Esophagus squamous epithelium (tissue), 5 donors: ENCODE measurements at regions not wholly inside any gene's neighbourhood (a gene's known extent, or its start where the extent isn't known, plus 50 kb on each side); places are given as distances from the start of the nearest gene placed in this dataset.

Source experiments
- DNase-seq: peaks from one replicate; lab custom pipeline; 2025; lab: John Stamatoyannopoulos, UW
- H3K27ac ChIP-seq, 4 donors: fragments of 200-600 bp; sonication (generic); one replicate each; pipeline ENCODE4 v1.5.1; 2016 to 2019; ENCODE audit warnings: mild to moderate bottlenecking in 1 of 4
- H3K27me3 ChIP-seq, 4 donors: fragments of 200-600 bp; sonication (generic); 1 replicate in 3 of 4; 2 replicates in 1 of 4; pipeline versions ENCODE4 v1.5.1 to v1.6.0; 2017 to 2021; ENCODE audit warnings: antibody characterized with exemption in 1 of 4
- H3K36me3 ChIP-seq, 3 donors: fragments of 200-600 bp; sonication (generic); one replicate each; pipeline ENCODE4 v1.5.1; 2016 to 2019
- H3K4me1 ChIP-seq, 3 donors: fragments of 200-600 bp; sonication (generic); one replicate each; pipeline ENCODE4 v1.5.1; 2017 to 2019
- H3K4me3 ChIP-seq, 4 donors: fragments of 200-600 bp; sonication (generic); 1 replicate in 3 of 4; 2 replicates in 1 of 4; pipeline ENCODE4 v1.5.1; 2016 to 2019; ENCODE audit warnings: mild to moderate bottlenecking in 2 of 4, moderate library complexity in 1 of 4
- H3K9me3 ChIP-seq, 3 donors: fragments of 200-600 bp; sonication (generic); one replicate each; pipeline ENCODE4 v1.5.1; 2016 to 2019
- CTCF ChIP-seq, 6 experiments: fragments of 450-650 bp in 4 of 6; fragments of 200-600 bp in 2 of 6; sonication (generic) in 2 of 6; IDR thresholded peaks; one replicate each; pipeline ENCODE4 v1.5.1; 2016 to 2019; ENCODE audit warnings: antibody characterized with exemption in 6 of 6, mild to moderate bottlenecking in 4 of 6, moderate library complexity in 4 of 6
- POLR2A ChIP-seq, 4 donors: fragments of 450-650 bp; IDR thresholded peaks; one replicate each; pipeline ENCODE4 v1.6.1; 2017; ENCODE audit warnings: antibody characterized with exemption in 4 of 4, mild to moderate bottlenecking in 4 of 4, moderate library complexity in 3 of 4
- WGBS, 2 donors: methylation state at CpG; one replicate each; pipeline ENCODE4 v1.1.5; 2018; 5-methylcytosine and 5-hydroxymethylcytosine counted together
- intact Hi-C: fragments of 100-400 bp; cut with DNase I; formaldehyde crosslinking; loops from one replicate; pipeline ENCODE4 v1.15.0; 2022
- donor health status: DM: yes; HTN: yes; CAD: no.

DNA sequence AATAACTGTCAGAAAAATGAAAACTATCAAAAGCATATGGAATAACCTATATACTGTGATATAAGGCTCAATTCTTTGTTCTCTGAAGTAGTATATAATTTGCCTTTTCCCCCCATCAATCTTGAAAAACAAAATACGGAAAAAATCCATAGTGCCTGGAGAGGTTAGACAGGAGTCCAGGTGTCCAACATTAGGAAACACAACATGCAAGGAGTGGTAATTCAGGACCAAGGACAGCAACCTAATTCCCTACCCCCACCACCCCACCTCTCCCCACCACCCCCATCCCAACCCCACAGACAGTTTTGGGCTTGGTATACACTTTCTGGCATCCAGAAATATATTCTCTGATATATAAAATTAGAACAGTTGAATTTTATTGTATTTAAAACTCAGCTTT, 55.1 kb upstream of the SLC25A26 start:
- TF ChIP-seq POLR2A (IDR thresholded peaks at IDR 0.05) (no peak), CTCF (IDR thresholded peaks at IDR 0.05) (no peak)

GRCh38 chr3:66164155-66164554, 56.6 kb upstream of the SLC25A26 start:
- no peak for DNase-seq
- TF ChIP-seq POLR2A (IDR thresholded peaks at IDR 0.05), result no peak
- TF ChIP-seq CTCF (IDR thresholded peaks at IDR 0.05), result no peak
- Histone ChIP-seq H3K36me3 (no peaks in the 10 kb centered on the region), H3K4me3 (no peak overlapping the region), H3K27ac (no peak overlapping the region), H3K4me1 (no peaks in the 10 kb centered on the region), H3K9me3 (no peaks in the 10 kb centered on the region), H3K27me3 (no peaks in the 10 kb centered on the region)
- intact Hi-C loops, result no loop called here

More for the DNA sequence above, 55.1 kb upstream of the SLC25A26 start:
- Histone ChIP-seq H3K27ac (no peak overlapping the region), H3K9me3 (no peaks in the 10 kb centered on the region), H3K27me3 (no peaks in the 10 kb centered on the region), H3K36me3 (no peaks in the 10 kb centered on the region), H3K4me3 (no peak overlapping the region), H3K4me1 (no peaks in the 10 kb centered on the region)
- intact Hi-C loops, result no loop called here
- WGBS, 2 donors, result 43 to 62% methylated on average over 1 of the region's 1 CpG
- DNase-seq, result no peak

GRCh38 chr3:66163222-66163621, 57.6 kb upstream of the SLC25A26 start:
- Histone ChIP-seq H3K4me1 (no peaks in the 10 kb centered on the region), H3K27ac (no peak overlapping the region), H3K9me3 (no peaks in the 10 kb centered on the region), H3K4me3 (no peak overlapping the region), H3K27me3 (no peaks in the 10 kb centered on the region), H3K36me3 (no peaks in the 10 kb centered on the region)
- 80 to 84% methylated on average over 5 of the region's 5 CpGs for WGBS, 2 donors
- DNase-seq, result no peak
- TF ChIP-seq CTCF (IDR thresholded peaks at IDR 0.05) (no peak), POLR2A (IDR thresholded peaks at IDR 0.05) (no peak)
- intact Hi-C loops, result no loop called here

DNA sequence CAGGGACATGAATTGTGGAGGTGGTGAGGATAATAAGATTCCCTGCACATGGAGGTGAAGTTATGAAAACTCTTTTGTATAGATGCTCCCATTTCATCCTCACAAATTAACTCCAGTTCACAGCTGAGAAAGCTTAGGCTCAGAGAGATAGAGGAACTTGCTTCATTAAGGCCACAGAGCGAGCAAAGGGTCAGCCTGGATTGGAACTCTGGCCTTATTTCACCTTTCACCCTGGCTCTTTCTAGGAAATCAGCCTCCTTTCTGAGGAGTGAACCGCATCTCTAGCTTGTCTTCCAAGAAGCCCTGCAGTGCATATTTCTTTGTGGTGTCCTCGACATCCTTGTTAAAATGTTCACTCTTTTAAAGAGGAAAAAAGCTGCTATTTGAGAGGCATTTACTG, 58.0 kb upstream of the SLC25A26 start:
- intact Hi-C loops, result no loop called here
- Histone ChIP-seq H3K9me3 (no peaks in the 10 kb centered on the region), H3K27me3 (no peaks in the 10 kb centered on the region), H3K36me3 (no peaks in the 10 kb centered on the region), H3K4me3 (no peak overlapping the region), H3K27ac (no peak overlapping the region), H3K4me1 (no peaks in the 10 kb centered on the region)
- TF ChIP-seq CTCF (IDR thresholded peaks at IDR 0.05) (no peak), POLR2A (IDR thresholded peaks at IDR 0.05) (no peak)
- whole genome bisulfite sequencing, 2 donors, result 76 to 80% methylated on average over 3 of the region's 3 CpGs
- no peak for DNase-seq

GRCh38 chr3:66158933-66159683, 61.7 kb upstream of the SLC25A26 start:
- no peak for TF ChIP-seq CTCF (IDR thresholded peaks at IDR 0.05)
- no peak for TF ChIP-seq POLR2A (IDR thresholded peaks at IDR 0.05)
- DNase-seq, result no peak
- H3K4me1 ChIP-seq, result peaks cover 0 to 7% (median 0%) of the 10 kb centered on the region in 3 donors
- no peaks in the 10 kb centered on the region for H3K27me3 ChIP-seq
- whole genome bisulfite sequencing, 2 donors, result 83 to 92% methylated on average over 5 of the region's 5 CpGs
- no peaks in the 10 kb centered on the region for H3K36me3 ChIP-seq
- H3K27ac ChIP-seq, result no peak overlapping the region
- no peak overlapping the region for H3K4me3 ChIP-seq
- intact Hi-C loops, result no loop called here
- no peaks in the 10 kb centered on the region for H3K9me3 ChIP-seq
